Activated CD4-positive, alpha-beta T cell treated with anti-CD3 and anti-CD28 coated beads for 24 hours (primary cell): ENCODE measurements at regions not wholly inside any gene's neighbourhood (a gene's known extent, or its start where the extent isn't known, plus 50 kb on each side); places are given as distances from the start of the nearest gene placed in this dataset.
A peak's percentile ranks its signal among the peaks of the same experiment; 100 is the strongest.
"Not testable (repeated sequence)": the region's sequence is repeated elsewhere in the genome, so short reads cannot be mapped to it uniquely, and the experiment has no call there.

ENCODE experiments used
- DNase-seq, 2 donors: peaks; one replicate each; pipeline ENCODE4 v3.0.0-alpha.2; 2020; ENCODE audit warnings: low read depth in 2 of 2

DNA sequence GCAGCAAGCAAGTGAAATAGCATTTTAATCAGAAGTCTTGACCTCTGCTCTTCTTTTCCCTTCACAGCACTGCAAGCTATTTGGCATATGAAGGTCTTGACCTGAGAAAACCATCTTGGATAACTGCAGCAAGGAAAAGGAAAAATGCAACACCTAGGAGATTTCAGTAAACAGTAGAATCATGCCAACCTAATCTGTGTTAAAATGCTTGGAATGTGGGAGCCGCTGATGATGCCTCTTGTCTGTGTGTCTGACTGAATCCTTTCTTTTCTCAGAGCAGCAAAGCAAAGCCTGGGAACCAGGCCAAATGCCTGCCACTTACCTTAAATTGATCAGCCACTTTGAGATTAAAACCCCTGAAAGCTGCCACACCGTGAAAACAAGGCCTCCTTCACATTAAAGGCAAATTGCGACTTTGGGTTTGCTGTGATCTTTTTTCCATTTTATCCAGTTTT is 80.4 kb upstream of the CDK6 start:
- no peak for DNase-seq

DNA sequence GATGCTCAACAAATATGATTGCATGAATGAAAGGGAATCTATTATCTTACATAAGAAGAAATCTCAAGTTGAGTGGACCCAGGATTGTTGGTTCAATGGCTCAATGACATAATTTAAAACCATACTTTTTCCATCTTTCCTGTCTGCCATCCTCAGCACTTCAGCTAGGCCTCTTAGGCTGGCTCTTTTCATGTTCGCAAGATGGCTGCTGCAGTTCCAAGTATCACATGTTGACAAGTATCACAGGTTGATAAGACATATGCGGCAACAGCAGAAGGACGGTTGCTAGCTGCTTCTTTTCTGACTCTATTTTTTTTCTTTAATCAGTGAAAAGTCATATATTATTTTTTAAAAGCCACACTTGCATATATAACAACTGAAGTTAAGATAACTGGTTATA is 79.0 kb upstream of the CDK6 start:
- DNase-seq, result no peak

DNA sequence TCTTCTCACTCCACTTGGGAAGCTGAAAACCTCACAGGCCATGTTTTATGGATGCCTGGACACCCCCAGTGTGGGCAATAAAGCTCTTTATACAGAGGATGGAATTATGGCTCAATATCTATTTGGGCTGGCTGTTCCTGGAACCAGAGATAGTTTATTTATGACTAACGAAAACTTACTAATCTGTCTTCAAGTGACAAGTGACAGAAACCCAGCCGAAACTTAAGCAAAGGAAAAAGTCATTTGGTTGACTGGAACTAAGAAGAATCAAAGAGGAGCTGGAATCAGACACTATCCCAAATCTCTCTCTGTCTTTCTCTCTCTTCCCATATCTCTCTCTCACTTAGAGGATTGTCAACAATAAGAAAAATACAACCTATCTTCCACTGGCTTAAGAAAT is 78.3 kb upstream of the CDK6 start:
- no peak for DNase-seq

DNA sequence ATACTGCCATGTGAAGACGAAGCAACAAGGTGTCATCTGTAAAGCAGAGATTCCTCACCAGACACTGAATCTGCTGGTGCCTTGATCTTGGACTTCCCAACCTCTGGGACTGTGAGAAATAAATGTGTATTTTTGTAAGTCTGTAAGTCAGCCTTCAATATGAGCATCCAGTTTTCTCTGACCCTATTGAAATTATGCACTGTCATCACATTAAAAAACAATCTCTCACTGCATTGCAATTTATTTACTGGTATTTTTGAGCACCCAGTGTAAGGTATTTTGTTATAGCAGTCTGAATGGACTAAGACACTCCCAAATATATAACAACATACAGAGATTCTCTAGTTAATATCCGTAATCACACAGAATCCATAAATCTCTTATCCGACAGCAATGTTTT is 77.5 kb upstream of the CDK6 start:
- DNase-seq, result no peak

DNA sequence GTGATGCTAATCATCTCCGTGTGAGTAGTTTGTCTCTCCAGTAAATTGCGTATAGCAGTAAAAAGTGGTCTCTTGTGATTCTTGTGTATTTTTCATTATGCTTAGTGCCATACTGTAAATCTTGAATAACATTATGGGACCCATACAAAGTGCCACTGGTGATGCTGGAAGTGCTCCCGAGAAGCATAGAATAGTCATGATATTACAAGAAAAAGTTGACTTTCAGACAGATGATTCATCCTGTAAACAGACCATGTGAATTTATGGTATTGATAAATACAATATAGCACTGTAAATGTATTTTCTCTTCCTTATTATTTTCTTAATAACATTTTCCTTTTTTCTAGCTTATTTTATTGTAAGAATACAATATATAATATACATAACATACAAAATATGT is 74.6 kb upstream of the CDK6 start:
- DNase-seq, result no peak

DNA sequence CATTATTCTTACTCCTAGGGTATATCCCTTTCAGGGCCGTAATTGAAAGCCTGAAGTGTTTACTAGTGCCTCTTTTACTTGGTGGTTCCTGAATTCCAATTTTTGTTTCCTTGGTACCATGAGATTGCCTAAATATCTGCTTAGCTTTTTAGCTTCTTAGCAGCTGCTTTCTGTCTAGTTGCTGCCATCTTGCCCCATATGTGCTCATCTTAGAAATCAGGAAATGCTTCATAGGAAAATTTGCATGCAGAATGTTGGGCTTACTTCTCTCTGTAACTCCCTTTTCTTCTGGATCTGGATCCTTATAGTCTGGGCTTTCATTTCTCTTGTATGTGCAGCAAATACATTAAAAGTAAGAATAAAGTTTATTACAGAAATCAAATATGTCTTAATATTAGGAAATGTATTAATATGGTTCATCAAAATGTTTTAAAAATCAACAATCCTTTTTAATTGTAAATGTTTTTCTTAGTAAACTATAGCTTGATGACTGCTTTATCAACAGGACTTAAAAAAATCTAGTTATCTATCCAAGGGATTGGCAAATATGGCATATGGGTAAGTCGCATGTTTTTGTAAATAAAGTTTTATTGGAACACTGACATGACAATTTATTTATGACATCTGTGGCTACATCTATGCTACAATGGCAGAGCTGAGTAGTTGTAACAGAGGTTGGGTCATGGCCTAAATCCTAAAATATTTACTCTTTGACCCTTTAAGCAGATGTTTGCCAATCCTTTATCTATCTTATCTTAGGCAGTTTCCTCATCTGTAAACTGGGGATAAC is 73.5 kb upstream of the CDK6 start:
- no peak for DNase-seq

DNA sequence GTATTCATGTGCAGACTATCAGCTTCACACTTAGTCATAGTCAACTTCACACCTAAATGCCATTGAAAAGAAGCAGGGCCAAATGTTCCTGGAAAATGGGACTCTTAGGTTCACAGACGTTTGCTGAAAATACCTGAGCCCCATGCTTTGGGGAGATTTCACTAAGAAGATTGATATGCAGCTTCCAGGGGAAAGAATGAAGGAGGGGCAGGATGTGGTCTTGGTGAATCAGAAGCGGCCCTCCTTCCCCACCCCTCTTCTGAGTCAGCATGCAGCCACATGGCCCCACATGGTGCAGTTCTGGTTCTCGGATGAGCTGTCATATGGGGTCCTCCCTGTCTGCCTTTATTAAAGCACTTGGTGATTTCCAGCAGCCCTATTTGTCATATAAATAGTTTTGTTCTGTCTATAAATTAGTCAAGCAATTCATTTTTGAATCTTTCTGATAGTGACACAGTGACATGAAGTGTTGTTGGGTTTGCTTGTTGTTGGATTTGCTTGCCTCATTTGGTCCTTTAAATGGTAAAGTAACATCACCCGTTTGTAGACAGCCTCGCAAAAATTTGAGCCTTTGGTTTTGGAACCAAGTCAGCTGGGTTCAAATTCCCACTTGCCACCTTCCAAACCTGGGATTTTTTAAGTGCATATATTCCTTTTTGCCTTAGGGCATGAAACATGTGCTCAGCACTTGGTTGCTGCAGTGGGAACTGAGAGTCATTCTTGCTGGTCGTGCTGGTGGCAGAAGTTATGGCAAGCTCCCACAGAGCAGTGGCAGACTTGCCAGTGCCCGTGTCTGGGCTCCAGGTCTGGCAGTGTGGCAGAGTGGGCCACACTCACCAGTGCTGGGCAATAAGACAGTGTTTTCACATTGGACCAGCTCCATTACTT is 68.1 kb upstream of the CDK6 start:
- peak; percentile 63 to 78 for DNase-seq

DNA sequence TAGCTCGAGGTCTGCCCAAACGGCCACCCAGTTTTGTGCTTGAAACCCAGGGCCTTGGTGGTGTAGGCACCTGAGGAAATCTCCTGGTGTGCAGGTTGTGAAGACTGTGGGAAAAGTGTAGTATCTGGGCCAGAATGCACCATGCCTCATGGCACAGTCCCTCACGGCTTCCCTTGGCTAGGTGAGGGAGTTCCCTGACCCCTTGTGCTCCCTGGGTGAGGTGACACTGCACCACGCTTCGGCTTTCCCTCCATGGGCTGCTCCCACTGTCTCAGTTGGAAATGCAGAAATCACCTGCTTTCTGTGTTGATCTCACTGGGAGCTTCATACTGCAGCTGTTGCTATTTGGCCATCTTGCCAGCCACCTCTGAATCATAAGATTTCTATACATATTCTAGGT is 62.4 kb upstream of the CDK6 start:
- DNase-seq, result no peak

DNA sequence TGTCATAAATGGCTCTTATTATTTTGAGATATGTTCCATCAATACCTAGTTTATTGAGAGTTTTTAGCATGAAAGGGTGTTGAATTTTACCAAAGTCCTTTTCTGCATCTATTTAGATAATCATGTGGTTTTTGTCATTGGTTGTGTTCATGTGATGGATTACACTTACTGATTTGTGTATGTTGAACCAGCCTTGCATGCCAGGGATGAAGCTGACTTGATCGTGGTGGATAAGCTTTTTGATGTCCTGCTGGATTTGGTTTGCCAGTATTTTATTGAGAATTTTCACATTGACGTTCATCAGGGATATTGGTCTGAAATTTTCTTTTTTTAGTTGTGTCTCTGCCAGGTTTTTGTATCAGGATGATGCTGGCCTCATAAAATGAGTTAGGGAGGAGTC is 58.5 kb upstream of the CDK6 start:
- DNase-seq, result not testable (repeated sequence)

DNA sequence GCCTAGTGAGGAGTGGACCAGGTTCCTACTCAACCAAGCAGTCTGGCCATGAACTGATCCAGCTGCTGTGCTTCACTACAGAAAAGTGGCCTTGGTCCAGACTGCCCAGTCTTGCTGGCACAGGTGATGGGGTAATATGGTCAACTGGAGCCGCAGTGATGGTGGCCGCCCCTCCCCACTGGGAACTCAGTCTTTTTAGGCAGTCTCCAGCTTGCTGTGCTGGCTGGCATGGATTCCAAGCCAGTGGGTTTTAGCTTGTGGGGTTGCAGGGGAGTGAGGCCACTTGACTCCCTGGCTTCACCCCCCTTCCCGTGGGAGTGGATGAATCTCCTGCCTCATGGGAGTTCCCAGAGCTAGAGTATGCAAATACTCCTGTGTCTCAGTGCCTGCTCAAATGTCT is 52.7 kb upstream of the CDK6 start:
- no peak for DNase-seq
